ENCODE measurements at regions not wholly inside any gene's neighbourhood (a gene's known extent, or its start where the extent isn't known, plus 50 kb on each side); places are given as distances from the start of the nearest gene placed in this dataset.

DNA sequence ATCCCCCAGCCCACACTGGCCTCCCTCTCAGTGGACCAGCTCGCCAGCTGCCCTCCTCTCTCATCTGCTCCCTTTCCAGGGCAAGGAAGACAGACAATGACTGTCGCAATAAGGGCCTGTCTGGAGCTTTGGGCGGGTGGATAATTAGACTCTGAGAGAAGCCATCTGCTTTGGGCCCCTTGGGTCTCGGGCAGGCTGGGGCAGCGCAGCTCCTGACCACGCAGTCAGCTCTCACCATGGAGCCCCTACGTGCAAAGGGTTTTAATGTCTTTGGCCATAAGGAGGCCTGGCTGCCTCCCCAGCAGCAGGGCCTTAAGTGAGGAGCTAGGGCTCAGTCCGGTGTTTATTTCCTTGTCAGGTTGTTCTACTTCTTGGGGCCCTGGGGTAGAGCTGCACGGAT is 153.9 kb downstream of the CHST1 start:
- TF ChIP-seq EP300 (IDR thresholded peaks at IDR 0.05; ENCODE audit: low read depth in 2 of 2, low read length in 2 of 2) (no peak), EP300 (CRISPR knock-in tag; IDR thresholded peaks at IDR 0.05; ENCODE audit: borderline replicate concordance) (no peak), ZNF383 (CRISPR knock-in tag; IDR thresholded peaks at IDR 0.05; ENCODE audit: borderline replicate concordance) (no peak), SP1 (IDR thresholded peaks at IDR 0.05) (no peak), SP1 (CRISPR knock-in tag; IDR thresholded peaks at IDR 0.05) (no peak), FOXK2 (IDR thresholded peaks at IDR 0.05) (no peak), ZNF747 (CRISPR knock-in tag; IDR thresholded peaks at IDR 0.05; ENCODE audit: borderline replicate concordance) (no peak), CTCF (CRISPR knock-in tag; IDR thresholded peaks at IDR 0.05) (no peak), ZNF24 (IDR thresholded peaks at IDR 0.05) (no peak), REST (IDR thresholded peaks at IDR 0.05; ENCODE audit: borderline replicate concordance in 1 of 2, low read depth in 1 of 2, low read length in 2 of 2) (no peak), MED13 (CRISPR knock-in tag; IDR thresholded peaks at IDR 0.05) (no peak), ZNF224 (CRISPR knock-in tag; IDR thresholded peaks at IDR 0.05) (no peak)
- TF ChIP-seq, protein P1, sequence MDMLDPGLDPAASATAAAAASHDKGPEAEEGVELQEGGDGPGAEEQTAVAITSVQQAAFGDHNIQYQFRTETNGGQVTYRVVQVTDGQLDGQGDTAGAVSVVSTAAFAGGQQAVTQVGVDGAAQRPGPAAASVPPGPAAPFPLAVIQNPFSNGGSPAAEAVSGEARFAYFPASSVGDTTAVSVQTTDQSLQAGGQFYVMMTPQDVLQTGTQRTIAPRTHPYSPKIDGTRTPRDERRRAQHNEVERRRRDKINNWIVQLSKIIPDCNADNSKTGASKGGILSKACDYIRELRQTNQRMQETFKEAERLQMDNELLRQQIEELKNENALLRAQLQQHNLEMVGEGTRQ (IDR thresholded peaks at IDR 0.05; ENCODE audit: low read depth, low read length) = no peak
- TF ChIP-seq, protein P1 (CRISPR knock-in tag; IDR thresholded peaks at IDR 0.05; ENCODE audit: borderline replicate concordance) = no peak
